H9 (cell line): ENCODE measurements at regions not wholly inside any gene's neighbourhood (a gene's known extent, or its start where the extent isn't known, plus 50 kb on each side); places are given as distances from the start of the nearest gene placed in this dataset.
A peak's percentile ranks its signal among the peaks of the same experiment; 100 is the strongest.

ENCODE experiments used
- DNase-seq: peaks from one replicate; pipeline ENCODE4 v3.0.0-alpha.2; 2017
- H2AFZ ChIP-seq: one replicate; pipeline ENCODE4 v1.6.1; 2013; ENCODE audit warnings: mild to moderate bottlenecking, low read length, control low read depth, moderate library complexity
- H2AK5ac ChIP-seq: 2 replicates; pipeline ENCODE4 v1.6.1; 2013; ENCODE audit warnings: low read length, control low read depth, mixed read lengths; ENCODE audit not compliant: insufficient read length
- H2BK120ac ChIP-seq: one replicate; pipeline ENCODE4 v1.6.1; 2013; ENCODE audit warnings: low read depth, mild to moderate bottlenecking, low read length, control low read depth, inconsistent platforms; ENCODE audit not compliant: poor library complexity, severe bottlenecking
- H2BK12ac ChIP-seq: 2 replicates; pipeline ENCODE4 v1.6.1; 2013; ENCODE audit warnings: low read length, control low read depth, mixed read lengths, low read depth; ENCODE audit not compliant: insufficient read length
- H2BK15ac ChIP-seq: 2 replicates; pipeline ENCODE4 v1.6.1; 2013; ENCODE audit warnings: low read depth, low read length, control low read depth
- H2BK20ac ChIP-seq: one replicate; pipeline ENCODE4 v1.6.1; 2013; ENCODE audit warnings: low read depth, mild to moderate bottlenecking, low read length, control low read depth, inconsistent platforms; ENCODE audit not compliant: poor library complexity, severe bottlenecking
- H2BK5ac ChIP-seq: 2 replicates; pipeline ENCODE4 v1.6.1; 2013; ENCODE audit warnings: low read length, control low read depth, mixed read lengths; ENCODE audit not compliant: insufficient read length
- H3K14ac ChIP-seq: 2 replicates; pipeline ENCODE4 v1.6.1; 2013; ENCODE audit warnings: low read length, control low read depth; ENCODE audit not compliant: insufficient read depth
- H3K18ac ChIP-seq: 2 replicates; pipeline ENCODE4 v1.6.1; 2013; ENCODE audit warnings: low read depth, mild to moderate bottlenecking, mixed read lengths, low read length, control low read depth; ENCODE audit not compliant: insufficient read length
- H3K23ac ChIP-seq: 2 replicates; pipeline ENCODE4 v1.6.1; 2013; ENCODE audit warnings: low read length, control low read depth, mixed read lengths, low read depth; ENCODE audit not compliant: insufficient read length
- H3K23me2 ChIP-seq: 2 replicates; pipeline ENCODE4 v1.6.1; 2013; ENCODE audit warnings: low read depth, mild to moderate bottlenecking, mixed read lengths, low read length, control low read depth; ENCODE audit not compliant: insufficient read length, poor library complexity, severe bottlenecking
- H3K27ac ChIP-seq: 2 replicates; pipeline ENCODE4 v1.5.1; 2013; ENCODE audit warnings: low read length, control low read depth, mixed read lengths, low read depth; ENCODE audit not compliant: insufficient read length
- H3K27me3 ChIP-seq: 2 replicates; pipeline ENCODE4 v1.6.1; 2013; ENCODE audit warnings: low read length, control low read depth, inconsistent platforms; ENCODE audit not compliant: insufficient read depth
- H3K4ac ChIP-seq: 2 replicates; pipeline ENCODE4 v1.6.1; 2013; ENCODE audit warnings: low read depth, mild to moderate bottlenecking, control low read depth, inconsistent platforms, low read length, moderate library complexity
- H3K4me1 ChIP-seq: 2 replicates; pipeline ENCODE4 v1.6.1; 2013; ENCODE audit warnings: low read length, control low read depth, inconsistent platforms; ENCODE audit not compliant: insufficient read depth
- H3K4me2 ChIP-seq: 2 replicates; pipeline ENCODE4 v1.6.1; 2013; ENCODE audit warnings: low read length, control low read depth, mixed read lengths; ENCODE audit not compliant: insufficient read length, insufficient read depth
- H3K56ac ChIP-seq: 2 replicates; pipeline ENCODE4 v1.6.1; 2013; ENCODE audit warnings: low read depth, mild to moderate bottlenecking, mixed read lengths, low read length, control low read depth; ENCODE audit not compliant: insufficient read length
- H3K79me1 ChIP-seq: 2 replicates; pipeline ENCODE4 v1.6.1; 2013; ENCODE audit warnings: low read depth, mild to moderate bottlenecking, moderate library complexity, low read length, control low read depth, inconsistent platforms; ENCODE audit not compliant: insufficient read depth, poor library complexity, severe bottlenecking
- H3K79me2 ChIP-seq: 2 replicates; pipeline ENCODE4 v1.6.1; 2013; ENCODE audit warnings: low read length, control low read depth, inconsistent platforms; ENCODE audit not compliant: insufficient read depth
- H3K9ac ChIP-seq: 2 replicates; pipeline ENCODE4 v1.6.1; 2013; ENCODE audit warnings: low read length, control low read depth, mixed read lengths; ENCODE audit not compliant: insufficient read length; ENCODE audit errors: extremely low read depth
- H3K9me3 ChIP-seq: one replicate; pipeline ENCODE4 v1.6.1; 2013; ENCODE audit warnings: low read depth, low read length, inconsistent platforms; ENCODE audit not compliant: control insufficient read depth
- H3T11ph ChIP-seq: one replicate; pipeline ENCODE4 v1.6.1; 2013; ENCODE audit warnings: mild to moderate bottlenecking, low read length, control low read depth, inconsistent platforms
- H4K20me1 ChIP-seq: one replicate; pipeline ENCODE4 v1.6.1; 2013; ENCODE audit not compliant: control insufficient read depth, insufficient read length, insufficient read depth
- H4K5ac ChIP-seq: 2 replicates; pipeline ENCODE4 v1.6.1; 2013; ENCODE audit warnings: low read depth, mild to moderate bottlenecking, mixed read lengths, low read length, control low read depth; ENCODE audit not compliant: insufficient read length
- H4K8ac ChIP-seq: replicated peaks from 2 replicates; pipeline ENCODE4 v1.6.1; 2013; ENCODE audit warnings: low read length, control low read depth, mixed read lengths, low read depth; ENCODE audit not compliant: insufficient read length
- H4K91ac ChIP-seq: 2 replicates; pipeline ENCODE4 v1.6.1; 2013; ENCODE audit warnings: low read depth, mild to moderate bottlenecking, moderate library complexity, mixed read lengths, low read length, control low read depth; ENCODE audit not compliant: insufficient read length
- H3K27ac Mint-ChIP-seq, 3 experiments: 2 replicates in 2 of 3; 3 replicates in 1 of 3; pipeline ENCODE4 v1.8.0; 2020 to 2021; ENCODE audit warnings: mixed read lengths in 3 of 3, mild to moderate bottlenecking in 1 of 3, moderate library complexity in 1 of 3
- H3K27me3 Mint-ChIP-seq: 2 replicates; pipeline ENCODE4 v1.8.0; 2021; ENCODE audit warnings: low read depth, mild to moderate bottlenecking, moderate library complexity, mixed read lengths
- H3K36me3 Mint-ChIP-seq, 3 experiments: 2 replicates in 2 of 3; 3 replicates in 1 of 3; pipeline ENCODE4 v1.8.0; 2020 to 2021; ENCODE audit warnings: low read depth in 3 of 3, mixed read lengths in 3 of 3; ENCODE audit not compliant: insufficient read depth in 1 of 3
- H3K4me1 Mint-ChIP-seq, 2 experiments: 2 replicates each; pipeline ENCODE4 v1.8.0; 2020; ENCODE audit warnings: mixed read lengths in 2 of 2
- H3K4me3 Mint-ChIP-seq, 2 experiments: 2 replicates in 1 of 2; 3 replicates in 1 of 2; pipeline ENCODE4 v1.8.0; 2020 to 2021; ENCODE audit warnings: mild to moderate bottlenecking in 2 of 2, mixed read lengths in 2 of 2, moderate library complexity in 1 of 2
- H3K9me3 Mint-ChIP-seq, 2 experiments: 2 replicates in 1 of 2; 3 replicates in 1 of 2; pipeline ENCODE4 v1.8.0; 2020; ENCODE audit warnings: mild to moderate bottlenecking in 2 of 2, mixed read lengths in 2 of 2, moderate library complexity in 1 of 2
- CTCF ChIP-seq: fragments of 200-600 bp; sonication (generic); conservative IDR thresholded peaks from 3 replicates; pipeline ENCODE4 v1.8.0; 2021; ENCODE audit warnings: antibody characterized with exemption, mild to moderate bottlenecking
- WGBS: extraction: QIAGEN DNeasy Blood & Tissue Kit; methylation state at CpG from one replicate; pipeline ENCODE4 v1.1.7; 2013; ENCODE audit warnings: missing lambda C conversion rate, low lambda C conversion rate, mixed read lengths; ENCODE audit not compliant: insufficient read length; ENCODE audit errors: extremely low coverage; 5-methylcytosine and 5-hydroxymethylcytosine counted together

GRCh38 chr5:125257057-125257972, 510.9 kb upstream of the ZNF608 start:
- H3K4ac ChIP-seq, result no peak overlapping the region
- H3K23me2 ChIP-seq, result no peaks in the 10 kb centered on the region
- H3K4me2 ChIP-seq, result no peak overlapping the region
- no peak overlapping the region for H3K27ac ChIP-seq
- no peaks in the 10 kb centered on the region for H3K9me3 ChIP-seq
- no peaks in the 10 kb centered on the region for H4K20me1 ChIP-seq
- TF ChIP-seq CTCF, result no peak
- H2AFZ ChIP-seq, result no peak overlapping the region
- H3K79me1 ChIP-seq, result no peaks in the 10 kb centered on the region
- H3K4me1 Mint-ChIP-seq, result peaks cover 7 to 12% of the 10 kb centered on the region in 2 experiments
- DNase-seq, result no peak
- H3K4me3 Mint-ChIP-seq, result no peak overlapping the region
- no peak overlapping the region for H2BK20ac ChIP-seq
- H2BK5ac ChIP-seq, result no peak overlapping the region
- no peak overlapping the region for H3K23ac ChIP-seq
- H3K56ac ChIP-seq, result no peak overlapping the region
- no peaks in the 10 kb centered on the region; the same call in 1 of the 2 replicates for H3K27me3 Mint-ChIP-seq
- peaks cover 35 to 39% of the 10 kb centered on the region in 2 experiments for H3K9me3 Mint-ChIP-seq
- H3K4me1 ChIP-seq, result no peaks in the 10 kb centered on the region
- no peak overlapping the region for H3K14ac ChIP-seq
- no peak overlapping the region for H4K5ac ChIP-seq
- no peaks in the 10 kb centered on the region for H3K27me3 ChIP-seq
- no peak overlapping the region for H3T11ph ChIP-seq
- WGBS, result no CpG with 5 or more reads among the region's 4 CpGs
- no peak overlapping the region for H2BK12ac ChIP-seq
- H4K91ac ChIP-seq, result no peak overlapping the region
- no peak overlapping the region for H4K8ac ChIP-seq
- H2BK15ac ChIP-seq, result no peak overlapping the region
- H3K9ac ChIP-seq, result no peak overlapping the region
- H3K27ac Mint-ChIP-seq, result peak overlapping the region in 2 of 3 experiments; percentile 6 to 25; a peak in 2 of 7 replicates
- no peaks in the 10 kb centered on the region for H3K79me2 ChIP-seq
- H3K18ac ChIP-seq, result no peak overlapping the region
- no peak overlapping the region for H2BK120ac ChIP-seq
- H3K36me3 Mint-ChIP-seq, result peaks cover 25 to 42% (median 26%) of the 10 kb centered on the region in 3 experiments
- no peak overlapping the region for H2AK5ac ChIP-seq
